ENCODE measurements at regions not wholly inside any gene's neighbourhood (a gene's known extent, or its start where the extent isn't known, plus 50 kb on each side); places are given as distances from the start of the nearest gene placed in this dataset.

- TF ChIP-seq CUX1 (IDR thresholded peaks at IDR 0.05; ENCODE audit: insufficient replicate concordance, low read depth, low read length), result no peak
- TF ChIP-seq CBFB (IDR thresholded peaks at IDR 0.05; ENCODE audit: low read depth), result no peak
These were observed 841.0 kb downstream of the FRK start (continued) for GRCh38 chr6:115219645-115220044.

DNA sequence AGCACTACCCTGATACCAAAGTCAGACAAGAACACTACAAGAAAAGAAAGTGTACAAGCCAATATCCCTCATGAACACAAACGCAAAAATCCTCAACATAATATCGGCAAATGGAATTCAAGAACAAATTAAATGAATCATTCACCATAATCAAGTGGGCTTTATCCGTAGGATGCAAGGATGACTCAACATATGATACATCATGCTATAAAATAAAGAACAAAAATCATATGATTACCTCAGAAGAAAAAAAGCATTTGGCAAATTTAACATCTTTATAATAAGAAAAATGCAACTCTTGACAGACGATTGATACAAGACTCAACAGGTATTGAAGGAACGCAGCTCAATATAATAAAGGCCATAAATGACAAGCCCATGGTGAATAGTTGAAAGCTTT lies 843.9 kb downstream of the FRK start:
- Histone ChIP-seq H3K9ac (ENCODE audit: control insufficient read depth, insufficient read depth, low read length) (no peak overlapping the region), H3K79me2 (ENCODE audit: control insufficient read depth, insufficient read depth, low read length) (no peaks in the 10 kb centered on the region), H3K27ac (ENCODE audit: control insufficient read depth, insufficient read depth) (no peak overlapping the region), H3K9me3 (replicated peaks; ENCODE audit: control insufficient read depth, insufficient read depth, low read length) (no peaks in the 10 kb centered on the region), H3K36me3 (ENCODE audit: control insufficient read depth in 2 of 2, insufficient read depth in 2 of 2, low read length in 1 of 2) (no peaks in the 10 kb centered on the region), H3K27me3 (replicated peaks in 1 of 2; ENCODE audit: control insufficient read depth in 2 of 2, insufficient read depth in 2 of 2, low read length in 1 of 2) (no peaks in the 10 kb centered on the region), H4K20me1 (ENCODE audit: control insufficient read depth, insufficient read depth) (no peaks in the 10 kb centered on the region), H2AFZ (ENCODE audit: control insufficient read depth, low read depth, low read length) (no peak overlapping the region), H3K4me1 (ENCODE audit: control insufficient read depth, insufficient read depth, low read length) (no peaks in the 10 kb centered on the region), H3K4me2 (ENCODE audit: control insufficient read depth, insufficient read depth) (no peak overlapping the region), H3K4me3 (no peak overlapping the region)
- TF ChIP-seq SMAD1 (IDR thresholded peaks at IDR 0.05; ENCODE audit: low read depth, partially characterized antibody) (no peak), POLR2A (IDR thresholded peaks at IDR 0.05; ENCODE audit: low read depth, low read length) (no peak), SIX5 (IDR thresholded peaks at IDR 0.05; ENCODE audit: low read depth, low read length, severe bottlenecking) (no peak), FOS (IDR thresholded peaks at IDR 0.05; ENCODE audit: borderline replicate concordance, extremely low read depth, insufficient read length) (no peak)
- POLR2A ChIA-PET, result no interaction called here
- intact Hi-C loops (cut with micrococcal nuclease; ENCODE audit: unreplicated experiment) (no loop called here), in situ Hi-C loops (cut with MboI) (no loop called here)
- SMC1A ChIA-PET (ENCODE audit: uncharacterized antibody, unreplicated experiment), result no interaction called here
- WGBS (ENCODE audit: insufficient coverage, insufficient replicate concordance, low lambda C conversion rate, missing lambda C conversion rate), result 55% methylated on average over 5 of the region's 5 CpGs
- FAIRE-seq (no peak), DNase-seq (ENCODE audit: low read depth, low spot score) (no peak), ATAC-seq (no peak)
- CTCF ChIA-PET, result no interaction called here
- RAD21 ChIA-PET (ENCODE audit: unreplicated experiment), result no interaction called here
- BruUV-seq (replicated peaks), result no TSS peak
